Stimulated activated memory B cell treated with anti-CD40 and anti-IgM and Interleukin-4, amounts not matched to agents 10 μg/mL and 1 μg/mL and 100 μg/mL, for 72 hours (primary cell): ENCODE measurements at regions not wholly inside any gene's neighbourhood (a gene's known extent, or its start where the extent isn't known, plus 50 kb on each side); places are given as distances from the start of the nearest gene placed in this dataset.

ENCODE experiments used
- ATAC-seq: fragments of 150-1000 bp; cut with Tn5 transposase; 2 replicates; pipeline ENCODE4 v1.10.0; 2021
- H3K27ac Mint-ChIP-seq: one replicate; pipeline ENCODE4 v1.8.0; 2022; ENCODE audit warnings: mild to moderate bottlenecking, mixed read lengths
- H3K27me3 Mint-ChIP-seq: one replicate; pipeline ENCODE4 v1.8.0; 2022; ENCODE audit warnings: mixed read lengths
- H3K36me3 Mint-ChIP-seq: one replicate; pipeline ENCODE4 v1.8.0; 2022; ENCODE audit warnings: mixed read lengths
- H3K4me1 Mint-ChIP-seq: one replicate; pipeline ENCODE4 v1.8.0; 2022; ENCODE audit warnings: mixed read lengths
- H3K4me3 Mint-ChIP-seq: one replicate; pipeline ENCODE4 v1.8.0; 2022; ENCODE audit warnings: mild to moderate bottlenecking, moderate library complexity, mixed read lengths
- H3K9me3 Mint-ChIP-seq: one replicate; pipeline ENCODE4 v1.8.0; 2022; ENCODE audit warnings: mixed read lengths

GRCh38 chr10:24000271-24000813, 208.6 kb upstream of the KIAA1217 start:
- Mint-ChIP-seq H3K36me3 (no peaks in the 10 kb centered on the region), H3K4me1 (no peaks in the 10 kb centered on the region), H3K27me3 (no peaks in the 10 kb centered on the region), H3K4me3 (no peak overlapping the region), H3K27ac (no peak overlapping the region), H3K9me3 (no peaks in the 10 kb centered on the region)
- ATAC-seq: no peak

DNA sequence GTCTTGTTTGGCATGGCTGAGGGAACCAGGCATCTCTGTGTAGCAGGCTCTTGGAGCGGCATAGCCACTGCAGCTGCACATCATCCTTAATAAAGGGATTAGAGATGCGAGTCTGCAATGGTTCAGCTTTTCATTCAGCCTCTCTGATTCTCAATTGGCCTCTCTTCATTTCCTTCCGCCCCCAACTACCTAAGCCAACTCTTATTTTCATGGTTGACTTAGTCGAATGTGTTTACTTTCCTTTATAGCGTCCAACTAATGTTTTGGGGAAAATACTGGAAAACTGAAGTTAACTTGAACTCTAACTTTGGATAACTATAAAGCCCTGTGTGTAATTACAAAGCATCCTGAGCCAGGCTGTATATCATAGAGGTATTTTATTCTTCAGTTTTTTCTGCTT, 202.2 kb upstream of the KIAA1217 start:
- H3K4me1 Mint-ChIP-seq: no peaks in the 10 kb centered on the region
- no peaks in the 10 kb centered on the region for H3K9me3 Mint-ChIP-seq
- H3K27ac Mint-ChIP-seq: no peak overlapping the region
- H3K36me3 Mint-ChIP-seq: no peaks in the 10 kb centered on the region
- no peak for ATAC-seq
- no peak overlapping the region for H3K4me3 Mint-ChIP-seq
- H3K27me3 Mint-ChIP-seq: no peaks in the 10 kb centered on the region

DNA sequence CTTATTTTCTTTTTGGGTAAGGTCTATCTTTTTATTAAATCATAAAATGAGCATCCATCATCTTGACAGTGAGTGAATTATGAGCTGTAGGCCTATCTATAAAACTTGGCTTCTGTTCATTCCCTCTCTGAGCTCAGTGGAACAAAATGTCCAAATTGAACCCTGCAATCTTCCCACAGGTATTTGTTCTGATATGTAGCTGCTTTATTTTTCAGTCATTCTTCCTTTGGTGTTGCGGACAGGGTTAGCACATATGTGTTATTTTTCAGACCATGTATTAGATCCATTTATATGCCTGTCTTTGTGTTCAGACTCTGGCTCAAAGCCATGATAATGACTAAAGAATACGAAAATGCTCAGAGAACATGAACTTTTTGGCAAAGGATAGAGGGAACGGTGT, 201.6 kb upstream of the KIAA1217 start:
- Mint-ChIP-seq H3K27me3 (no peaks in the 10 kb centered on the region), H3K4me3 (no peak overlapping the region), H3K9me3 (no peaks in the 10 kb centered on the region), H3K27ac (no peak overlapping the region), H3K4me1 (no peaks in the 10 kb centered on the region), H3K36me3 (no peaks in the 10 kb centered on the region)
- ATAC-seq: no peak

- Mint-ChIP-seq H3K36me3 (no peaks in the 10 kb centered on the region), H3K9me3 (no peaks in the 10 kb centered on the region), H3K4me3 (no peak overlapping the region), H3K4me1 (no peaks in the 10 kb centered on the region), H3K27me3 (no peaks in the 10 kb centered on the region), H3K27ac (no peak overlapping the region)
- no peak for ATAC-seq
Measured at GRCh38 chr10:24008164-24009091, 200.5 kb upstream of the KIAA1217 start.

DNA sequence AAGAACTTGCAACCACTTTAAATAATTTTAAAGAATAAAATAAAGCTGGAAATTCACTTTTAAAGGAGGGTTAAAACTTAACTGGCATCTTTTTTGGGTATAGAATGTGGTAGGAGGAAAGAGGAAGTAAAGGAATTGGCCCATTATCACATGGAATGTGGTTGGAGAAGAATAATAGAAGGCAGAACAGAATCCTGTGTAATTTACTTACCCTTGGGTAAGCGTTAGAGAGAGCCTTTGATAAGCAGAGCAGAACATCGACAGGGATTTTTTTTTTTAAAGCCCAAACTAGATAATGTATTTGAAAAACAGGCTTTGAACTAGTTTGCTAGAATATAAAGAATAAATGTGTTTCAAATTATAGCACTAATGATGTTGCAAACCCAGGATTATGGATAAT, 199.8 kb upstream of the KIAA1217 start:
- Mint-ChIP-seq H3K4me1 (no peaks in the 10 kb centered on the region), H3K4me3 (no peak overlapping the region), H3K9me3 (no peaks in the 10 kb centered on the region), H3K36me3 (no peaks in the 10 kb centered on the region), H3K27me3 (no peaks in the 10 kb centered on the region), H3K27ac (no peak overlapping the region)
- ATAC-seq: no peak

GRCh38 chr10:24009736-24010135, 199.2 kb upstream of the KIAA1217 start:
- H3K36me3 Mint-ChIP-seq: no peaks in the 10 kb centered on the region
- no peak overlapping the region for H3K4me3 Mint-ChIP-seq
- no peaks in the 10 kb centered on the region for H3K4me1 Mint-ChIP-seq
- ATAC-seq: no peak
- H3K27me3 Mint-ChIP-seq: no peaks in the 10 kb centered on the region
- no peaks in the 10 kb centered on the region for H3K9me3 Mint-ChIP-seq
- H3K27ac Mint-ChIP-seq: no peak overlapping the region

GRCh38 chr10:24010436-24010970, 198.4 kb upstream of the KIAA1217 start:
- Mint-ChIP-seq H3K4me3 (no peak overlapping the region), H3K4me1 (no peaks in the 10 kb centered on the region)

DNA sequence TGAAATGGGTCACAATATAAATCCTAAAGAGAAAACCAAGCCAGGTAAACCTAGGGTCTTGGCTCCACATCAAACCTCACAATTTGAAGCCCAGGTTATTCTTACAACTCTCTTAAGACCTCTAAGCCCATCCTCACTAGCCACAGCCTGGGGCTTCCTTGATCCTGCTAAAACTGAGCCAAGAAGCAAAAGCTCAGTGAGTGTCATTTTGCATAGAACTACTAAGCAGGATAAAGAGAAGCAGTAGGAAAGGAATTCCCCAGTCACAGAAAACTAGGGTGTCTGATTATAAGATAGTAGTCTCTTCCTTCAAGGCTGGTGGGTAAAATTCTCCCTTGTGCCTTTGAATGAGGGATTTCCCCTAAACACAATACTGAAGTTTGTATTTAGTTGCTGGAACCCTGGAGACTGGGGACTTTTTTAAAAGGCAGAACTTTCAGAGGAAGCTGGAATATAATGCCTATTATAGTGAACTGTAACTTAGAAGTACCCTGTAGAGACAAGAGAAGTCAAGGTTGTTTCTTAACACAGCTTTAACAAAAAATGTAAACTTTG, 196.6 kb upstream of the KIAA1217 start:
- H3K27me3 Mint-ChIP-seq: no peaks in the 10 kb centered on the region
- no peaks in the 10 kb centered on the region for H3K4me1 Mint-ChIP-seq
- no peaks in the 10 kb centered on the region for H3K36me3 Mint-ChIP-seq
- no peak overlapping the region for H3K4me3 Mint-ChIP-seq
- no peaks in the 10 kb centered on the region for H3K9me3 Mint-ChIP-seq
- no peak for ATAC-seq
- no peak overlapping the region for H3K27ac Mint-ChIP-seq

More at GRCh38 chr10:24010436-24010970, 198.4 kb upstream of the KIAA1217 start:
- no peak for ATAC-seq
- H3K27ac Mint-ChIP-seq: no peak overlapping the region
- no peaks in the 10 kb centered on the region for H3K27me3 Mint-ChIP-seq
- no peaks in the 10 kb centered on the region for H3K9me3 Mint-ChIP-seq
- no peaks in the 10 kb centered on the region for H3K36me3 Mint-ChIP-seq

GRCh38 chr10:24027107-24027506, 181.8 kb upstream of the KIAA1217 start:
- no peak overlapping the region for H3K4me3 Mint-ChIP-seq
- H3K27me3 Mint-ChIP-seq: no peaks in the 10 kb centered on the region
- H3K9me3 Mint-ChIP-seq: peaks cover 3% of the 10 kb centered on the region
- ATAC-seq: no peak
- H3K4me1 Mint-ChIP-seq: no peaks in the 10 kb centered on the region
- no peak overlapping the region for H3K27ac Mint-ChIP-seq
- no peaks in the 10 kb centered on the region for H3K36me3 Mint-ChIP-seq

DNA sequence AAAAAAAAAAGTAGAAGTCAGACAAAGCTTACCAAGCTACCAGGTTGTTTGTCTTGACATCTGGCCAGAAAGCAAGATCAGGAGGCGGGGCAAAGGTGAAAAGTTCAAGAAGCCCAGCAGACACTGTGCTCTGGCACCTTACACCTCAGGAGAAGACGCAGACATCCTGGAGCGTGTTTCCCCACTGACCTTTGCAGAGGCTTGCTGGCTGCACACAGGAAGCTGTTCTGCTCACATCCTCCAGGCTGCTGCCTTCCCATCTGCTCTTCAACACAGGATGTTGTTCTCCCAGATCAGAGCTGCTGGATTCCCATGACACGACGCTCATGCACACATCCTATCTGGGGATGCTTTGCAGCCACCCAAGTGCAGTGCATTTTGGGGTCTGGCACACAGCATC, 174.4 kb upstream of the KIAA1217 start:
- peaks cover 5% of the 10 kb centered on the region for H3K9me3 Mint-ChIP-seq
- no peak overlapping the region for H3K4me3 Mint-ChIP-seq
- no peak for ATAC-seq
- H3K36me3 Mint-ChIP-seq: no peaks in the 10 kb centered on the region
- no peaks in the 10 kb centered on the region for H3K4me1 Mint-ChIP-seq
- H3K27ac Mint-ChIP-seq: no peak overlapping the region
- no peaks in the 10 kb centered on the region for H3K27me3 Mint-ChIP-seq

- Mint-ChIP-seq H3K4me3 (no peak overlapping the region), H3K4me1 (no peaks in the 10 kb centered on the region), H3K9me3 (peaks cover 5% of the 10 kb centered on the region), H3K36me3 (no peaks in the 10 kb centered on the region), H3K27me3 (no peaks in the 10 kb centered on the region), H3K27ac (no peak overlapping the region)
- no peak for ATAC-seq
Measured at GRCh38 chr10:24035761-24036160, 173.2 kb upstream of the KIAA1217 start.

DNA sequence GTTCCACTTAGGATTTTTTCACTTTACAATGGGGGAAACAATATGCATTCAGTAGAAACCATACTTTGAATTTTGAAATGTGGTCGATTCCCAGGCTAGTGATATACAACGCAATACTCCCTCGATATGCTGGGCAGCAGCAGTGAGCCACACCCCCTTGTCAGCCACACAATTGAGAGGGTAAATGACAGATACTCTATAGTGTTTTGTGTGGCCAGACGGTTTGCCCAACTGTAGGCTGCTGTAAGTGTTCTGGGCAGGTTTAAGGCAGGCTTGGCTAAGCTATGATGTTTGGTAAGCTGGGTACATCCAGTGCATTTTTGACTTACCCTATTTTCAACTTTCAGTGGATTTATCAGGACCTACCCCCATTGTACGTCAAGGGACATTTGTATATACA, 169.6 kb upstream of the KIAA1217 start:
- Mint-ChIP-seq H3K27me3 (no peaks in the 10 kb centered on the region), H3K4me1 (no peaks in the 10 kb centered on the region), H3K27ac (no peak overlapping the region), H3K9me3 (peaks cover 2% of the 10 kb centered on the region), H3K4me3 (no peak overlapping the region), H3K36me3 (no peaks in the 10 kb centered on the region)
- ATAC-seq: no peak

GRCh38 chr10:24039897-24040296, 169.0 kb upstream of the KIAA1217 start:
- ATAC-seq: no peak
- Mint-ChIP-seq H3K27me3 (no peaks in the 10 kb centered on the region), H3K27ac (no peak overlapping the region), H3K36me3 (no peaks in the 10 kb centered on the region), H3K9me3 (no peaks in the 10 kb centered on the region), H3K4me3 (no peak overlapping the region), H3K4me1 (no peaks in the 10 kb centered on the region)

- Mint-ChIP-seq H3K27me3 (no peaks in the 10 kb centered on the region), H3K36me3 (no peaks in the 10 kb centered on the region), H3K27ac (no peak overlapping the region), H3K4me3 (no peak overlapping the region), H3K4me1 (no peaks in the 10 kb centered on the region), H3K9me3 (peaks cover under 1% of the 10 kb centered on the region)
- ATAC-seq: no peak
Measured at GRCh38 chr10:24041034-24041433, 167.9 kb upstream of the KIAA1217 start.

DNA sequence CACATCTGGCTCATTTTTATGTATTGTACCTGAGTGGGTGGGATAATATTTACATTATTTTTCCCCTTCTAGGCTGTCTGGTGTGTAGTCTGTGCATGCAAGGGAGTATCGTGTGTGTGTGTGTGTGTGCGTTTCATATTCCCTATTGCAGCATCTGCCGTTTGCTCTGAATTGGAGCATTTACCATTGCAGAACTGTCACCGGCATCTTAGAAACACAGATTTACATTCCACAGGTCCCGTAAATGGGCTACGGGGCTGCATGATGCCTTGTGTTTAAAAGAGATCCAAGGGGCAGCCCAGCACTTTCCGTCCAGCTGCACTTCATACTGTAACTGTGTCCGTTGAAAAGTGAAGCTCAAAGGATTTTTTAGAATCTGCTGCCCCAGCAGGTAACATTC, 167.1 kb upstream of the KIAA1217 start:
- no peak for ATAC-seq
- Mint-ChIP-seq H3K36me3 (no peaks in the 10 kb centered on the region), H3K9me3 (peaks cover 4% of the 10 kb centered on the region), H3K27ac (no peak overlapping the region), H3K4me1 (no peaks in the 10 kb centered on the region), H3K27me3 (no peaks in the 10 kb centered on the region), H3K4me3 (no peak overlapping the region)

- H3K27ac Mint-ChIP-seq: no peak overlapping the region
- H3K4me3 Mint-ChIP-seq: no peak overlapping the region
- no peaks in the 10 kb centered on the region for H3K4me1 Mint-ChIP-seq
- ATAC-seq: no peak
- no peaks in the 10 kb centered on the region for H3K27me3 Mint-ChIP-seq
- H3K9me3 Mint-ChIP-seq: peaks cover 4% of the 10 kb centered on the region
- no peaks in the 10 kb centered on the region for H3K36me3 Mint-ChIP-seq
Measured at GRCh38 chr10:24042884-24043283, 166.1 kb upstream of the KIAA1217 start.
